ENCODE measurements at regions not wholly inside any gene's neighbourhood (a gene's known extent, or its start where the extent isn't known, plus 50 kb on each side); places are given as distances from the start of the nearest gene placed in this dataset.

- TF ChIP-seq CTCF (IDR thresholded peaks at IDR 0.05; ENCODE audit: poor library complexity), result no peak
- TF ChIP-seq EZH2 (IDR thresholded peaks at IDR 0.05; ENCODE audit: borderline replicate concordance), result no peak
- TF ChIP-seq EZH2phosphoT487 (IDR thresholded peaks at IDR 0.05; ENCODE audit: low read depth, severe bottlenecking, unreplicated experiment), result no peak
Measured at GRCh38 chr18:23357996-23358594, 95.0 kb upstream of the RIOK3 start.
